ENCODE measurements at regions not wholly inside any gene's neighbourhood (a gene's known extent, or its start where the extent isn't known, plus 50 kb on each side); places are given as distances from the start of the nearest gene placed in this dataset.

DNA sequence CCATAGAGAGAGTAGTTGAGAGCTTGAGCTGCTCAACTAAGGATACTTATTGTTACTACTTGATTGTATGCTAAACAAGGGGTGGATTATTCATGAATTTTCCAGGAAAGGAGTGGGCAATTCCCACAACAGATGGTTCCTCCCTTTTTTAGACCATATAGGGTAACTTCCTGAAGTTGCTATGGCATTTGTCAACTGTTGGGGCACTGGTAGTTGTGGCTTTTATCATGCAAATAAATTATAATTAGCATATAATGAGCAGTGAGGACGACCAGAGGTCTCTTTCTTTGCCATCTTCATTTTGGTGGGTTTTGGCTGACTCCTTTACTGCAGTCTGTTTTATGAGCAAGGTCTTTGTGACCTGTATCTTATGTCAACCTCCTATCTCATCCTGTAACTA is 1403.5 kb upstream of the PABPC4L start:
- ChIA-PET RAD21 (ENCODE audit: low non-redundant PET in 1 of 2, low total read pairs in 2 of 2, uncharacterized antibody in 2 of 2, unreplicated experiment in 2 of 2) (no interaction called here), CTCF (no interaction called here), POLR2A (no interaction called here)
- H3K79me2 ChIP-seq (ENCODE audit: insufficient read depth, low read length), result no peaks in the 10 kb centered on the region
- no TSS peak for BruUV-seq (replicated peaks)
- H3K4me3 ChIP-seq (replicated peaks in 1 of 2; ENCODE audit: low read depth in 1 of 2, low read length in 2 of 2), result no peak overlapping the region
- H3K9ac ChIP-seq (ENCODE audit: low read length), result no peak overlapping the region
- H4K20me1 ChIP-seq (ENCODE audit: insufficient read depth), result no peaks in the 10 kb centered on the region
- H3K27ac ChIP-seq (ENCODE audit: low read depth, low read length), result no peak overlapping the region
- no peak overlapping the region for H2AFZ ChIP-seq (ENCODE audit: low read depth, low read length, poor library complexity, severe bottlenecking)
- no peaks in the 10 kb centered on the region for H3K9me2 ChIP-seq (ENCODE audit: insufficient read depth)
- H3K27me3 ChIP-seq (ENCODE audit: insufficient read depth, low read length), result no peaks in the 10 kb centered on the region
- no peak for TF ChIP-seq EZH2 (IDR thresholded peaks at IDR 0.05)
- TF ChIP-seq POLR2A (IDR thresholded peaks at IDR 0.05; ENCODE audit: borderline replicate concordance, extremely low read depth, insufficient read depth, insufficient read length), result no peak
- no peak for TF ChIP-seq JUND (IDR thresholded peaks at IDR 0.05)
- no peak for TF ChIP-seq ATF3 (IDR thresholded peaks at IDR 0.05)
- TF ChIP-seq SRF (IDR thresholded peaks at IDR 0.05; ENCODE audit: low read depth), result no peak
- TF ChIP-seq TCF7L2 (IDR thresholded peaks at IDR 0.05; ENCODE audit: borderline replicate concordance, extremely low read depth, insufficient read depth, insufficient read length), result no peak
- no peak for TF ChIP-seq YY1 (IDR thresholded peaks at IDR 0.05; ENCODE audit: extremely low read depth, insufficient replicate concordance, low read depth, low read length)
- TF ChIP-seq, protein P1, sequence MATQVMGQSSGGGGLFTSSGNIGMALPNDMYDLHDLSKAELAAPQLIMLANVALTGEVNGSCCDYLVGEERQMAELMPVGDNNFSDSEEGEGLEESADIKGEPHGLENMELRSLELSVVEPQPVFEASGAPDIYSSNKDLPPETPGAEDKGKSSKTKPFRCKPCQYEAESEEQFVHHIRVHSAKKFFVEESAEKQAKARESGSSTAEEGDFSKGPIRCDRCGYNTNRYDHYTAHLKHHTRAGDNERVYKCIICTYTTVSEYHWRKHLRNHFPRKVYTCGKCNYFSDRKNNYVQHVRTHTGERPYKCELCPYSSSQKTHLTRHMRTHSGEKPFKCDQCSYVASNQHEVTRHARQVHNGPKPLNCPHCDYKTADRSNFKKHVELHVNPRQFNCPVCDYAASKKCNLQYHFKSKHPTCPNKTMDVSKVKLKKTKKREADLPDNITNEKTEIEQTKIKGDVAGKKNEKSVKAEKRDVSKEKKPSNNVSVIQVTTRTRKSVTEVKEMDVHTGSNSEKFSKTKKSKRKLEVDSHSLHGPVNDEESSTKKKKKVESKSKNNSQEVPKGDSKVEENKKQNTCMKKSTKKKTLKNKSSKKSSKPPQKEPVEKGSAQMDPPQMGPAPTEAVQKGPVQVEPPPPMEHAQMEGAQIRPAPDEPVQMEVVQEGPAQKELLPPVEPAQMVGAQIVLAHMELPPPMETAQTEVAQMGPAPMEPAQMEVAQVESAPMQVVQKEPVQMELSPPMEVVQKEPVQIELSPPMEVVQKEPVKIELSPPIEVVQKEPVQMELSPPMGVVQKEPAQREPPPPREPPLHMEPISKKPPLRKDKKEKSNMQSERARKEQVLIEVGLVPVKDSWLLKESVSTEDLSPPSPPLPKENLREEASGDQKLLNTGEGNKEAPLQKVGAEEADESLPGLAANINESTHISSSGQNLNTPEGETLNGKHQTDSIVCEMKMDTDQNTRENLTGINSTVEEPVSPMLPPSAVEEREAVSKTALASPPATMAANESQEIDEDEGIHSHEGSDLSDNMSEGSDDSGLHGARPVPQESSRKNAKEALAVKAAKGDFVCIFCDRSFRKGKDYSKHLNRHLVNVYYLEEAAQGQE (IDR thresholded peaks at IDR 0.05; ENCODE audit: low read depth), result no peak
- TF ChIP-seq SP1 (IDR thresholded peaks at IDR 0.05; ENCODE audit: low read depth), result no peak
- no peak for TF ChIP-seq ZNF274 (IDR thresholded peaks at IDR 0.05; ENCODE audit: low read depth, low read length)
- TF ChIP-seq CBX3 (IDR thresholded peaks at IDR 0.05; ENCODE audit: low read depth), result no peak
- TF ChIP-seq EZH2phosphoT487 (IDR thresholded peaks at IDR 0.05; ENCODE audit: borderline replicate concordance), result no peak
- TF ChIP-seq, protein P2, sequence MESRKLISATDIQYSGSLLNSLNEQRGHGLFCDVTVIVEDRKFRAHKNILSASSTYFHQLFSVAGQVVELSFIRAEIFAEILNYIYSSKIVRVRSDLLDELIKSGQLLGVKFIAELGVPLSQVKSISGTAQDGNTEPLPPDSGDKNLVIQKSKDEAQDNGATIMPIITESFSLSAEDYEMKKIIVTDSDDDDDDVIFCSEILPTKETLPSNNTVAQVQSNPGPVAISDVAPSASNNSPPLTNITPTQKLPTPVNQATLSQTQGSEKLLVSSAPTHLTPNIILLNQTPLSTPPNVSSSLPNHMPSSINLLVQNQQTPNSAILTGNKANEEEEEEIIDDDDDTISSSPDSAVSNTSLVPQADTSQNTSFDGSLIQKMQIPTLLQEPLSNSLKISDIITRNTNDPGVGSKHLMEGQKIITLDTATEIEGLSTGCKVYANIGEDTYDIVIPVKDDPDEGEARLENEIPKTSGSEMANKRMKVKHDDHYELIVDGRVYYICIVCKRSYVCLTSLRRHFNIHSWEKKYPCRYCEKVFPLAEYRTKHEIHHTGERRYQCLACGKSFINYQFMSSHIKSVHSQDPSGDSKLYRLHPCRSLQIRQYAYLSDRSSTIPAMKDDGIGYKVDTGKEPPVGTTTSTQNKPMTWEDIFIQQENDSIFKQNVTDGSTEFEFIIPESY (IDR thresholded peaks at IDR 0.05; ENCODE audit: extremely low read depth, insufficient replicate concordance, low read length), result no peak
- TF ChIP-seq ZFX (IDR thresholded peaks at IDR 0.05), result no peak
- no peak for TF ChIP-seq CEBPB (IDR thresholded peaks at IDR 0.05; ENCODE audit: low read depth)
- TF ChIP-seq SIN3A (IDR thresholded peaks at IDR 0.05; ENCODE audit: low read depth), result no peak
- no peak for TF ChIP-seq RAD21 (IDR thresholded peaks at IDR 0.05; ENCODE audit: low read depth)
- TF ChIP-seq CTCF (IDR thresholded peaks at IDR 0.05 in 2 of 3, conservative IDR thresholded peaks at IDR 0.05 in 1 of 3; ENCODE audit: borderline replicate concordance in 1 of 3, insufficient read depth in 1 of 3, low read depth in 2 of 3, low read length in 2 of 3), result no peak
- no peak for TF ChIP-seq ELF1 (IDR thresholded peaks at IDR 0.05; ENCODE audit: borderline replicate concordance, low read depth)
- DNase-seq (ENCODE audit: low read depth, low spot score), result no peak
- no peaks in the 10 kb centered on the region for H3K36me3 ChIP-seq (ENCODE audit: control insufficient read depth in 1 of 2, insufficient read depth in 2 of 2, low read length in 2 of 2)
- intact Hi-C loops (cut with micrococcal nuclease), result no loop called here
- no peak for ATAC-seq
- H3K4me1 ChIP-seq (ENCODE audit: control insufficient read depth in 1 of 2, insufficient read depth in 2 of 2, low read length in 2 of 2), result no peaks in the 10 kb centered on the region
- no peaks in the 10 kb centered on the region for H3K9me3 ChIP-seq (ENCODE audit: control insufficient read depth in 1 of 2, insufficient read depth in 1 of 2, low read depth in 1 of 2, low read length in 2 of 2)
- no peak overlapping the region for H3K4me2 ChIP-seq (ENCODE audit: low read length)

Measured in HCT116 (cell line).